IMR-90 (cell line): ENCODE measurements at regions not wholly inside any gene's neighbourhood (a gene's known extent, or its start where the extent isn't known, plus 50 kb on each side); places are given as distances from the start of the nearest gene placed in this dataset.

Experiments
- ATAC-seq: fragments of 200-7000 bp; cut with Tn5 transposase; 2 replicates; pipeline ENCODE4 v1.9.1; 2020; ENCODE audit warnings: low read depth, mild to moderate bottlenecking, moderate library complexity
- BruUV-seq: library from RNA; stranded (reverse); fragments of 400-500 nt; replicated peaks from 2 replicates; lab custom pipeline; 2021; lab: Mats Ljungman, UMichigan
- CTCF ChIA-PET: fragments of 300-600 bp; formaldehyde crosslinking; extraction: SDS; loops from one replicate; lab custom pipeline; 2021; ENCODE audit warnings: antibody characterized with exemption; lab: Yijun Ruan, JAX
- POLR2A ChIA-PET: fragments of 300-600 bp; sonication (Branson Sonifier 250); formaldehyde crosslinking; loops from one replicate; lab custom pipeline; 2022; ENCODE audit warnings: antibody characterized with exemption; ENCODE audit not compliant: unreplicated experiment; lab: Charles Lee
- DNase-seq: peaks from one replicate; pipeline ENCODE4 v3.0.0; 2013
- H2AFZ ChIP-seq: replicated peaks from 2 replicates; pipeline ENCODE3; 2013; ENCODE audit warnings: low read length, mild to moderate bottlenecking; ENCODE audit not compliant: poor library complexity
- H2AK5ac ChIP-seq: 2 replicates; pipeline ENCODE4 v1.6.1; 2013; ENCODE audit warnings: low read depth, low read length, inconsistent platforms
- H2AK9ac ChIP-seq: replicated peaks from 2 replicates; pipeline ENCODE3; 2013; ENCODE audit warnings: mild to moderate bottlenecking, low read depth, low read length, moderate library complexity; ENCODE audit not compliant: poor library complexity
- H2BK120ac ChIP-seq: 2 replicates; pipeline ENCODE4 v1.6.1; 2013; ENCODE audit warnings: low read depth, low read length, inconsistent platforms
- H2BK15ac ChIP-seq: 3 replicates; pipeline ENCODE4 v1.6.1; 2013; ENCODE audit warnings: low read depth, low read length, inconsistent platforms
- H2BK20ac ChIP-seq: 2 replicates; pipeline ENCODE4 v1.6.1; 2013; ENCODE audit warnings: low read depth, mild to moderate bottlenecking, inconsistent platforms, low read length, moderate library complexity
- H2BK5ac ChIP-seq: 2 replicates; pipeline ENCODE4 v1.6.1; 2013; ENCODE audit warnings: mild to moderate bottlenecking, low read depth, low read length, inconsistent platforms; ENCODE audit not compliant: poor library complexity, severe bottlenecking
- H3K14ac ChIP-seq: replicated peaks from 2 replicates; pipeline ENCODE4 v1.6.1; 2013; ENCODE audit warnings: low read depth, low read length, inconsistent platforms
- H3K18ac ChIP-seq: 2 replicates; pipeline ENCODE4 v1.6.1; 2013; ENCODE audit warnings: low read depth, low read length, control low read depth
- H3K23ac ChIP-seq: 2 replicates; pipeline ENCODE4 v1.6.1; 2013; ENCODE audit warnings: low read depth, low read length, inconsistent platforms
- H3K27ac ChIP-seq: 2 replicates; pipeline ENCODE4 v1.5.1; 2013; ENCODE audit warnings: mild to moderate bottlenecking, control low read depth, low read length; ENCODE audit not compliant: insufficient read depth
- H3K27me3 ChIP-seq: 2 replicates; pipeline ENCODE4 v1.6.1; 2013; ENCODE audit warnings: low read length; ENCODE audit not compliant: control insufficient read depth, insufficient read depth
- H3K36me3 ChIP-seq: 2 replicates; pipeline ENCODE4 v1.6.1; 2013; ENCODE audit warnings: low read length, mixed read lengths; ENCODE audit not compliant: control insufficient read depth, insufficient read depth
- H3K4ac ChIP-seq: 2 replicates; pipeline ENCODE4 v1.6.1; 2013; ENCODE audit warnings: low read depth, low read length, inconsistent platforms
- H3K4me1 ChIP-seq: 2 replicates; pipeline ENCODE4 v1.6.1; 2013; ENCODE audit warnings: low read length, mixed read lengths; ENCODE audit not compliant: control insufficient read depth, insufficient read depth
- H3K4me2 ChIP-seq: 2 replicates; pipeline ENCODE4 v1.6.1; 2013; ENCODE audit warnings: low read depth, mild to moderate bottlenecking, control low read depth, low read length, moderate library complexity
- H3K4me3 ChIP-seq: 2 replicates; pipeline ENCODE4 v1.5.1; 2013; ENCODE audit warnings: low read depth, mild to moderate bottlenecking, control low read depth, low read length, moderate library complexity; ENCODE audit not compliant: insufficient read depth
- H3K56ac ChIP-seq: 2 replicates; pipeline ENCODE4 v1.6.1; 2013; ENCODE audit warnings: low read length, inconsistent platforms; ENCODE audit not compliant: insufficient read depth; ENCODE audit errors: extremely low read depth
- H3K79me1 ChIP-seq, 2 experiments: 2 replicates each; pipeline ENCODE4 v1.6.1; 2013; ENCODE audit warnings: low read length in 2 of 2, inconsistent platforms in 1 of 2, low read depth in 1 of 2
- H3K9ac ChIP-seq: 2 replicates; pipeline ENCODE4 v1.6.1; 2013; ENCODE audit warnings: low read depth, low read length, control low read depth
- H3K9me1 ChIP-seq: 2 replicates; pipeline ENCODE4 v1.6.1; 2013; ENCODE audit warnings: low read length, inconsistent platforms; ENCODE audit not compliant: insufficient read depth
- H3K9me3 ChIP-seq: 2 replicates; pipeline ENCODE4 v1.6.1; 2013; ENCODE audit warnings: low read length; ENCODE audit not compliant: control insufficient read depth, insufficient read depth
- H4K20me1 ChIP-seq: 2 replicates; pipeline ENCODE4 v1.6.1; 2013; ENCODE audit warnings: low read length, inconsistent platforms; ENCODE audit not compliant: insufficient read depth
- H4K5ac ChIP-seq: 2 replicates; pipeline ENCODE4 v1.6.1; 2013; ENCODE audit warnings: mild to moderate bottlenecking, low read depth, low read length, control low read depth
- H4K8ac ChIP-seq, 2 experiments: 2 replicates each; pipeline ENCODE4 v1.6.1; 2013; ENCODE audit warnings: low read depth in 2 of 2, low read length in 2 of 2, control low read depth in 1 of 2, inconsistent platforms in 1 of 2
- H4K91ac ChIP-seq: 2 replicates; pipeline ENCODE4 v1.6.1; 2013; ENCODE audit warnings: low read depth, low read length, inconsistent platforms; ENCODE audit not compliant: insufficient read depth
- BHLHE40 ChIP-seq: fragments of 150-350 bp; IDR thresholded peaks from 2 replicates; pipeline ENCODE4 v1.6.1; 2016; ENCODE audit warnings: mild to moderate bottlenecking, low read depth, low read length
- CEBPB ChIP-seq: IDR thresholded peaks from 2 replicates; pipeline ENCODE4 v1.6.1; 2012; ENCODE audit warnings: low read depth, low read length, improper control_type of control experiment
- CHD1 ChIP-seq: IDR thresholded peaks from 2 replicates; pipeline ENCODE4 v1.6.1; 2012; ENCODE audit warnings: low read depth, low read length, improper control_type of control experiment
- FOS ChIP-seq: fragments of 150-350 bp; IDR thresholded peaks from 2 replicates; pipeline ENCODE4 v1.6.1; 2016; ENCODE audit warnings: low read depth, low read length
- MAFK ChIP-seq: IDR thresholded peaks from 2 replicates; pipeline ENCODE4 v1.6.1; 2012; ENCODE audit warnings: low read depth, low read length, improper control_type of control experiment
- MAZ ChIP-seq: IDR thresholded peaks from 2 replicates; pipeline ENCODE4 v1.6.1; 2012; ENCODE audit warnings: low read depth, mild to moderate bottlenecking, low read length, improper control_type of control experiment, moderate library complexity, borderline replicate concordance
- MXI1 ChIP-seq: IDR thresholded peaks from 2 replicates; pipeline ENCODE4 v1.6.1; 2012; ENCODE audit warnings: low read depth, mild to moderate bottlenecking, low read length, moderate library complexity, borderline replicate concordance
- NFE2L2 ChIP-seq: fragments of 150-350 bp; IDR thresholded peaks from 2 replicates; pipeline ENCODE4 v1.6.1; 2016; ENCODE audit warnings: low read depth, mild to moderate bottlenecking, low read length
- POLR2A ChIP-seq: IDR thresholded peaks from 2 replicates; pipeline ENCODE4 v1.6.1; 2012; ENCODE audit warnings: mild to moderate bottlenecking, low read depth, low read length
- RAD21 ChIP-seq: IDR thresholded peaks from 2 replicates; pipeline ENCODE4 v1.6.1; 2012; ENCODE audit warnings: low read length, improper control_type of control experiment
- RCOR1 ChIP-seq: IDR thresholded peaks from 2 replicates; pipeline ENCODE4 v1.6.1; 2012; ENCODE audit warnings: mild to moderate bottlenecking, low read length, improper control_type of control experiment; ENCODE audit not compliant: insufficient replicate concordance
- RFX5 ChIP-seq: IDR thresholded peaks from 2 replicates; pipeline ENCODE4 v1.8.0; 2012; ENCODE audit warnings: low read depth, mild to moderate bottlenecking, low read length, moderate library complexity
- SMC3 ChIP-seq: fragments of 150-350 bp; IDR thresholded peaks from 2 replicates; pipeline ENCODE4 v1.6.1; 2016; ENCODE audit warnings: low read depth, mild to moderate bottlenecking, antibody characterized with exemption, low read length, moderate library complexity
- WGBS, 2 experiments: methylation state at CpG; one replicate each; pipeline versions ENCODE4 v1.1.5 to v1.1.7; 2013; ENCODE audit warnings: missing lambda C conversion rate in 2 of 2; ENCODE audit not compliant: insufficient read length in 1 of 2; ENCODE audit errors: extremely low coverage in 2 of 2; 5-methylcytosine and 5-hydroxymethylcytosine counted together
- dilution Hi-C: fragments of 300-500 bp; cut with HindIII; formaldehyde crosslinking; loops from one replicate; pipeline ENCODE4 v1.14.3; 2018; ENCODE audit warnings: low sequenced_read_pairs; ENCODE audit not compliant: unreplicated experiment
- in situ Hi-C: fragments of 300-500 bp; cut with MboI; formaldehyde crosslinking; loops from 3 replicates; pipeline ENCODE4 v1.14.3; 2019; ENCODE audit warnings: low sequenced_read_pairs, inconsistent platforms, mixed read lengths
- intact Hi-C: fragments of 100-400 bp; cut with micrococcal nuclease; formaldehyde crosslinking; loops from 2 replicates; pipeline ENCODE4 v1.10.0; 2022
- TF ChIP-seq, protein P1 (sequence below): fragments of 150-350 bp; IDR thresholded peaks from 2 replicates; pipeline ENCODE4 v1.6.1; 2017; ENCODE audit warnings: mild to moderate bottlenecking, antibody characterized with exemption, low read length, low read depth
- TF ChIP-seq, protein P2 (sequence below): conservative IDR thresholded peaks from 2 replicates; pipeline ENCODE4 v1.5.1; 2012; ENCODE audit warnings: mild to moderate bottlenecking, low read depth, low read length, improper control_type of control experiment
- TF ChIP-seq, protein P3 (sequence below): fragments of 150-350 bp; IDR thresholded peaks from 2 replicates; pipeline ENCODE4 v1.6.1; 2016; ENCODE audit warnings: low read depth, mild to moderate bottlenecking, low read length, moderate library complexity, borderline replicate concordance

DNA sequence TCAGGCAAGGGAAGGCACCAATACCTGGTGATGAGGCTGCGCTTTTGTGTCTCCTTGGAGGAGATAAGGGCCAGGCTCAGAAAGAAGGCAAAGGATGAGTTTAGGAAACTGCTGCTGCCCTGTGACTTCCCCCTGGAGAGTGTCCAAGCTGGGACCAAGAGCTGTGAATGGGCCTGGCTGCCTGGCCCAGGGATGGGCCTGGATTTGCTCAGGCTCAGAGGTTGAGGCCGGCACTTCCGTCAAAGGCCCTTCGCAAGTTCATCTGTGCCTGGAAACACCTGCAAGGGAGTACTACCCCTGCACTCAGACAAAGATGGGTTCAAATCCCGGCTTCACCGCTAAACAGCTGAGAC is 50.5 kb upstream of the NANOS1 start:
- intact Hi-C loops (no loop called here), dilution Hi-C loops (no loop called here), in situ Hi-C loops (no loop called here)
- Histone ChIP-seq H3K79me1 (no peaks in the 10 kb centered on the region), H3K4me1 (no peaks in the 10 kb centered on the region), H4K5ac (no peak overlapping the region), H2BK5ac (no peak overlapping the region), H3K9me3 (no peaks in the 10 kb centered on the region), H3K23ac (no peak overlapping the region), H3K27ac (no peak overlapping the region), H3K36me3 (no peaks in the 10 kb centered on the region), H2BK120ac (no peak overlapping the region), H3K14ac (no peak overlapping the region), H3K27me3 (peaks cover 34% of the 10 kb centered on the region), H2AFZ (no peak overlapping the region), H4K20me1 (no peaks in the 10 kb centered on the region), H2BK15ac (no peak overlapping the region), H3K4ac (no peak overlapping the region), H3K9me1 (no peaks in the 10 kb centered on the region), H2AK9ac (no peak overlapping the region), H4K8ac (no peak overlapping the region), H3K18ac (no peak overlapping the region), H3K56ac (no peak overlapping the region), H3K9ac (no peak overlapping the region), H3K4me2 (no peak overlapping the region), H4K91ac (no peak overlapping the region), H3K4me3 (no peak overlapping the region), H2AK5ac (no peak overlapping the region), H2BK20ac (no peak overlapping the region)
- ChIA-PET POLR2A (no interaction called here), CTCF (no interaction called here)
- TF ChIP-seq, protein P1, sequence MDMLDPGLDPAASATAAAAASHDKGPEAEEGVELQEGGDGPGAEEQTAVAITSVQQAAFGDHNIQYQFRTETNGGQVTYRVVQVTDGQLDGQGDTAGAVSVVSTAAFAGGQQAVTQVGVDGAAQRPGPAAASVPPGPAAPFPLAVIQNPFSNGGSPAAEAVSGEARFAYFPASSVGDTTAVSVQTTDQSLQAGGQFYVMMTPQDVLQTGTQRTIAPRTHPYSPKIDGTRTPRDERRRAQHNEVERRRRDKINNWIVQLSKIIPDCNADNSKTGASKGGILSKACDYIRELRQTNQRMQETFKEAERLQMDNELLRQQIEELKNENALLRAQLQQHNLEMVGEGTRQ = no peak
- no peak for TF ChIP-seq MAFK
- TF ChIP-seq, protein P2, sequence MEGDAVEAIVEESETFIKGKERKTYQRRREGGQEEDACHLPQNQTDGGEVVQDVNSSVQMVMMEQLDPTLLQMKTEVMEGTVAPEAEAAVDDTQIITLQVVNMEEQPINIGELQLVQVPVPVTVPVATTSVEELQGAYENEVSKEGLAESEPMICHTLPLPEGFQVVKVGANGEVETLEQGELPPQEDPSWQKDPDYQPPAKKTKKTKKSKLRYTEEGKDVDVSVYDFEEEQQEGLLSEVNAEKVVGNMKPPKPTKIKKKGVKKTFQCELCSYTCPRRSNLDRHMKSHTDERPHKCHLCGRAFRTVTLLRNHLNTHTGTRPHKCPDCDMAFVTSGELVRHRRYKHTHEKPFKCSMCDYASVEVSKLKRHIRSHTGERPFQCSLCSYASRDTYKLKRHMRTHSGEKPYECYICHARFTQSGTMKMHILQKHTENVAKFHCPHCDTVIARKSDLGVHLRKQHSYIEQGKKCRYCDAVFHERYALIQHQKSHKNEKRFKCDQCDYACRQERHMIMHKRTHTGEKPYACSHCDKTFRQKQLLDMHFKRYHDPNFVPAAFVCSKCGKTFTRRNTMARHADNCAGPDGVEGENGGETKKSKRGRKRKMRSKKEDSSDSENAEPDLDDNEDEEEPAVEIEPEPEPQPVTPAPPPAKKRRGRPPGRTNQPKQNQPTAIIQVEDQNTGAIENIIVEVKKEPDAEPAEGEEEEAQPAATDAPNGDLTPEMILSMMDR = no peak
- TF ChIP-seq RAD21 = no peak
- no peak for TF ChIP-seq RFX5
- TF ChIP-seq SMC3 = no peak
- no peak for TF ChIP-seq NFE2L2
- no peak for TF ChIP-seq CEBPB
- TF ChIP-seq MXI1 = no peak
- no peak for TF ChIP-seq MAZ
- TF ChIP-seq CHD1 = no peak
- TF ChIP-seq FOS = no peak
- TF ChIP-seq, protein P3, sequence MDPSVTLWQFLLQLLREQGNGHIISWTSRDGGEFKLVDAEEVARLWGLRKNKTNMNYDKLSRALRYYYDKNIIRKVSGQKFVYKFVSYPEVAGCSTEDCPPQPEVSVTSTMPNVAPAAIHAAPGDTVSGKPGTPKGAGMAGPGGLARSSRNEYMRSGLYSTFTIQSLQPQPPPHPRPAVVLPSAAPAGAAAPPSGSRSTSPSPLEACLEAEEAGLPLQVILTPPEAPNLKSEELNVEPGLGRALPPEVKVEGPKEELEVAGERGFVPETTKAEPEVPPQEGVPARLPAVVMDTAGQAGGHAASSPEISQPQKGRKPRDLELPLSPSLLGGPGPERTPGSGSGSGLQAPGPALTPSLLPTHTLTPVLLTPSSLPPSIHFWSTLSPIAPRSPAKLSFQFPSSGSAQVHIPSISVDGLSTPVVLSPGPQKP = no peak
- TF ChIP-seq POLR2A = no peak
- no peak for TF ChIP-seq BHLHE40
- TF ChIP-seq RCOR1 = no peak
- no TSS peak for BruUV-seq
- WGBS, 2 experiments = 70% methylated on average over 4 of the region's 6 CpGs; no CpG with 5 or more reads in 1 of the 2 experiments
- no peak for ATAC-seq
- no peak for DNase-seq
